Type B pancreatic cell (in vitro differentiated cells): ENCODE measurements at regions not wholly inside any gene's neighbourhood (a gene's known extent, or its start where the extent isn't known, plus 50 kb on each side); places are given as distances from the start of the nearest gene placed in this dataset.

Experiments
- DNase-seq: peaks from one replicate; pipeline ENCODE4 v3.0.0; 2021; ENCODE audit warnings: mixed read lengths; ENCODE audit not compliant: unreplicated experiment; ENCODE audit errors: extremely low spot score
- H3K27ac Mint-ChIP-seq: 2 replicates; pipeline ENCODE4 v1.8.0; 2021; ENCODE audit warnings: mild to moderate bottlenecking, mixed read lengths
- H3K27me3 Mint-ChIP-seq: 2 replicates; pipeline ENCODE4 v1.8.0; 2021; ENCODE audit warnings: mixed read lengths
- H3K36me3 Mint-ChIP-seq: 2 replicates; pipeline ENCODE4 v1.8.0; 2021; ENCODE audit warnings: mixed read lengths
- H3K4me1 Mint-ChIP-seq: one replicate; pipeline ENCODE4 v1.8.0; 2021; ENCODE audit warnings: mixed read lengths; ENCODE audit not compliant: unreplicated experiment
- H3K4me3 Mint-ChIP-seq: 2 replicates; pipeline ENCODE4 v1.8.0; 2021; ENCODE audit warnings: mild to moderate bottlenecking, mixed read lengths
- H3K9me3 Mint-ChIP-seq: 2 replicates; pipeline ENCODE4 v1.8.0; 2021; ENCODE audit warnings: mixed read lengths
- TF ChIP-seq, protein P1 (sequence below): fragments of 200-600 bp; sonication (generic); conservative IDR thresholded peaks from 2 replicates; pipeline ENCODE4 v1.5.0; 2021; ENCODE audit warnings: antibody characterized with exemption, mild to moderate bottlenecking

DNA sequence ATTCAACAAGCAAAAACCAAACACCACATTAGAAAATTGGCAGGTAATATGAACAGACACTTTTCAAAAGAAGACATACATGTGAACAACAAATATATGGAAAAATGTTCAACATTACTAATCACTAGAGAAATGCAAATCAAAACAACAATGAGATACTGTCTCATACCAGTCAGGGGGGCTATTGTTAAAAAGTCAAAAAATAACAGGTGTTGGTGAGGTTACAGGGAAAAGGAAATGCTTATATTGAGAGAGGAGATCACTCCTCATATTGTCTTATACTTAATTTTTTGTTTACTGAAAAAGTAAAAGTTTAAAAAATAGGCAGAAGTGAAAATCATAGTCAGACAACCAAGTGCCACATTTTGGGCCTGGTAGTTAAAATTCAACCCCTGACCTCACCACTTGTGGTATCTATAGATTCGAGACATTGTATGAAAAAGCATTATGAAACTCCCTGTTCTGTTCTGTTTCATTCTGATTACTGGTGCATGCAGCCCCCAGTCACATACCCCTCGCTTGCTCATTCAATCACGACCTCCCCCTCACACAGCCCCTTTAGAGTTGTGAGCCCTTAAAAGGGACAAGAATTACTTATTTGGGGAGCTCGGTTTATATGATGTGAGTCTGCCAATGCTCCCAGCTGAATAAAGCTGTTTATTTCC is 153.7 kb upstream of the FGF16 start:
- TF ChIP-seq, protein P1, sequence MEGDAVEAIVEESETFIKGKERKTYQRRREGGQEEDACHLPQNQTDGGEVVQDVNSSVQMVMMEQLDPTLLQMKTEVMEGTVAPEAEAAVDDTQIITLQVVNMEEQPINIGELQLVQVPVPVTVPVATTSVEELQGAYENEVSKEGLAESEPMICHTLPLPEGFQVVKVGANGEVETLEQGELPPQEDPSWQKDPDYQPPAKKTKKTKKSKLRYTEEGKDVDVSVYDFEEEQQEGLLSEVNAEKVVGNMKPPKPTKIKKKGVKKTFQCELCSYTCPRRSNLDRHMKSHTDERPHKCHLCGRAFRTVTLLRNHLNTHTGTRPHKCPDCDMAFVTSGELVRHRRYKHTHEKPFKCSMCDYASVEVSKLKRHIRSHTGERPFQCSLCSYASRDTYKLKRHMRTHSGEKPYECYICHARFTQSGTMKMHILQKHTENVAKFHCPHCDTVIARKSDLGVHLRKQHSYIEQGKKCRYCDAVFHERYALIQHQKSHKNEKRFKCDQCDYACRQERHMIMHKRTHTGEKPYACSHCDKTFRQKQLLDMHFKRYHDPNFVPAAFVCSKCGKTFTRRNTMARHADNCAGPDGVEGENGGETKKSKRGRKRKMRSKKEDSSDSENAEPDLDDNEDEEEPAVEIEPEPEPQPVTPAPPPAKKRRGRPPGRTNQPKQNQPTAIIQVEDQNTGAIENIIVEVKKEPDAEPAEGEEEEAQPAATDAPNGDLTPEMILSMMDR = no peak
- Mint-ChIP-seq H3K4me3 (no peak overlapping the region), H3K9me3 (no peaks in the 10 kb centered on the region), H3K4me1 (no peaks in the 10 kb centered on the region), H3K27me3 (no peaks in the 10 kb centered on the region), H3K27ac (no peak overlapping the region), H3K36me3 (no peaks in the 10 kb centered on the region)
- no peak for DNase-seq

DNA sequence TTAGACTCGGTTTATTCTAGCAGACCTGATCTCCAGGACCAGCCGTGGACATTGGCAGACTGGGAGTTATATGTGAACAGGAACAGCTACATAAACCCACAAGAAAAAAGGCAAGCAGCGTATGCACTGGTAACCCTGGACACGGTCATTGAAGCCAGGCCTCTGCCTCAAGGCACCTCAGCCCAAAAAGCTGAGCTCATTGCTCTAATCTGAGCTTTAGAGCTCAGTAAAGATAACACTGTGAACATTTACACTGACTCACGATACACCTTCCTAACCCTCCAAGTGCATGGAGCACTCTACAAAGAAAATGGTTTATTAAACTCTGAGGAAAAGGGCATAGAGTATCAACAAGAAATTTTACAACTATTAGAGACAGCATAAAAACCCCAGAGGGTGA is 148.9 kb upstream of the FGF16 start:
- no peak overlapping the region for H3K4me3 Mint-ChIP-seq
- H3K36me3 Mint-ChIP-seq = no peaks in the 10 kb centered on the region
- no peaks in the 10 kb centered on the region for H3K27me3 Mint-ChIP-seq
- H3K27ac Mint-ChIP-seq = no peak overlapping the region
- TF ChIP-seq, protein P1 = no peak
- no peaks in the 10 kb centered on the region for H3K4me1 Mint-ChIP-seq
- no peak for DNase-seq
- peaks cover 7% of the 10 kb centered on the region for H3K9me3 Mint-ChIP-seq

DNA sequence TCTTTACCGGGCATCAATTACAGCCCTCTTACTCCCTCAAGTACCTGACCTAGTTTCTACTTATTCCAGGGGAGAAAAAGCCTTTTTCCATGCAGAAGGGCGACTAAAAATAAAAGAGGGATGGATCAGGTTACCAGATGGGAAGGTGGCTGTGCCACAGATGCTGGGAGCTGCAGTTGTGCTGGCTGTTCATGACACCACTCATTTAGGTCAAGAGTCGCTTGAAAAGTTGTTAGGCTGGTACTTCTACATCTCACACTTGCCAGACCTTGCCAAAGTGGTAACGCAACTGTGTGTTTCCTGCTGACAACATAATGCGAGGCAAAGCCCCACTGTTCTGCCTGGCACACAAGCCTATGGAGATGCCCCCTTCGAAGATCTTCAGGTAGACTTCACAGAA is 148.4 kb upstream of the FGF16 start:
- Mint-ChIP-seq H3K36me3 (no peaks in the 10 kb centered on the region), H3K27ac (no peak overlapping the region), H3K9me3 (peaks cover 7% of the 10 kb centered on the region), H3K27me3 (no peaks in the 10 kb centered on the region), H3K4me3 (no peak overlapping the region), H3K4me1 (no peaks in the 10 kb centered on the region)
- no peak for DNase-seq
- TF ChIP-seq, protein P1 = no peak

DNA sequence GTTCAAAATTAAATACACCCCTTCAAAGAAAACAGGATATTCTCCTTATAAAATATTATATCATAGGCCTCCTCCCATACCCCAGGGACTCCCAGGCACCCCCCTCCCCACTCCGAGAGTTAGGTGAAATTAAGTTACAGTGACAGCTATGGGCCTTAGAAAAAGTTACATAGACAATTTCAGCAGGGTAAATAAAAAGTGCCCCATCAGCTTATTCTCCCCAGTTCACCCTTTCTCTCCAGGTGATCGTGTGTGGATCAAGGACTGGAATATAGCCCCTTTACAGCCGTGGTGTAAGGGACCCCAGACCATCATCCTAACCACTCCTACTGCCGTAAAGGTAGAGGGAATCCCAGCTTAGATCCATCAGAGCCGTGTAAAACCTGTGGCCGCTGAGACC is 147.6 kb upstream of the FGF16 start:
- Mint-ChIP-seq H3K27me3 (no peaks in the 10 kb centered on the region), H3K36me3 (no peaks in the 10 kb centered on the region), H3K9me3 (peaks cover 7% of the 10 kb centered on the region), H3K27ac (no peak overlapping the region), H3K4me1 (no peaks in the 10 kb centered on the region), H3K4me3 (no peak overlapping the region)
- TF ChIP-seq, protein P1 = no peak
- DNase-seq = no peak

DNA sequence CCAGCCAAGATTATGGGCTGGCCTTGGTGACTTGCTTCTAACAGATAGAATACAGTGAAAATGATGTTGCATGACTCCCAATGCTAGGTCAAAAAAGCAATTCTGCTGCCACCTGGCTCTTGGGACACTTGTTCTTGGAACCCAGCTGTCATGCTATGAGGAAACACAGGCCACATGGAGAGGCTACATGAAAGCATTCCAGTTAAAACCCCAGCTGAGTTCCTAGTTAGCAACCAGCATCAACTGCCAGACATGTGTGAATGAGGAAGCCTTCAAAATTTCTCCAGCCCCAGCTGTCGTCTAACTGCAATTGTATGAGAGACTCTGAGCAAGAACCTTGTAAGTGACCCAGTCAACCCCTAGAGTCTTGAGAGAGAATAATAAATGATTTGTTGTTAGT is 105.2 kb upstream of the FGF16 start:
- Mint-ChIP-seq H3K27me3 (no peaks in the 10 kb centered on the region), H3K4me3 (no peak overlapping the region), H3K9me3 (no peaks in the 10 kb centered on the region), H3K36me3 (no peaks in the 10 kb centered on the region), H3K27ac (no peak overlapping the region), H3K4me1 (no peaks in the 10 kb centered on the region)
- no peak for DNase-seq
- TF ChIP-seq, protein P1 = no peak

DNA sequence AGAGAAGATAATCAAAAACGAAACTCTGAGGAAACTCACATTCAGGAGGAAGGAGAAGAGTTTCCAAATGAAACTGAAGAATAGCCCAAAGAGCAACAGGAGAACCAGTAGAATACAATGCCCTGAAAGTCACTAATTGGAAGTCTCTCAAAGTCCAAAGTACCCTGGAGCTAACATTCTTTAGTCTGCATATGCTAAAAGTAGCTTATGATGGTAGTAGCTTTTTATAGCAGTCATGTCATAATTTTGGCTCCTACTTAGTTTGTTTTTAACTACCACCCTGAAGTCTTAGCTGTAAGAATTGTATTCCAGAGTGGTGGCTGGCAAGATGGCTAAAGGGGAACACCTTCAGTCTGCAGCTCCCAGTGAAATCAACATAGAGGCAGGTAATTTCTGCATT is 100.3 kb upstream of the FGF16 start:
- Mint-ChIP-seq H3K36me3 (no peaks in the 10 kb centered on the region), H3K27ac (no peak overlapping the region), H3K4me3 (no peak overlapping the region), H3K9me3 (peaks cover 9% of the 10 kb centered on the region), H3K4me1 (no peaks in the 10 kb centered on the region), H3K27me3 (no peaks in the 10 kb centered on the region)
- DNase-seq = no peak
- TF ChIP-seq, protein P1 = no peak
